NCI-H2029 treated with DMSO at 0.1 percent for 48 hours (cell line): ENCODE measurements at regions not wholly inside any gene's neighbourhood (a gene's known extent, or its start where the extent isn't known, plus 50 kb on each side); places are given as distances from the start of the nearest gene placed in this dataset.
"Not testable (repeated sequence)": the region's sequence is repeated elsewhere in the genome, so short reads cannot be mapped to it uniquely, and the experiment has no call there.

Source experiments
- DNase-seq: peaks from one replicate; lab custom pipeline; 2025; lab: John Stamatoyannopoulos, UW

DNA sequence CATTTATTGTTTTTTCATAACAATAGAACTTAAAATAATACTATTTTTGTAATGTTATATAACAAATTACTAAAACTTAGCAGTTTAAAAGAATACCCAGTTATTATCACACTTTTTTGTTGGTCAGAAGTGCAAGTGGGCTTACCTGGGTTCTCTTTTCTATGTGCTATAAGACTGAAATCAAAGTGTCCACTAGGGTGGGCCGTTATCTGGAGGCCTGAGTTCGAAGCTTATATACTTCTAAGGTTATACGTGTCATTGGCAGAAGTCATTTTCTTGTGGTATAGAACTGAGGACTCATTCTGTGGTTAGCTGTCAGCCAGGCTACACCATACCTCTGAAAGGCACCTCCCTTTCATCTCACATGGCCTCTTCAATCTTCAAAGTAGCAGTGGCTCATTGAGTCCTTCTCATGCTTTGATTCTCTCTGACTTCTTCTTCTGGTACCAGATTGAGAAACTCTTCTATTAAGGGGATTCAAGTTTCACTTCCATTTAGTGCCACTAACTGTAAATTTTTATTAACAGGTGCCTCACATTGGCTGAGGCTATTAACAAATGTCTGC lies 414.3 kb downstream of the AMY1C start:
- no peak for DNase-seq

DNA sequence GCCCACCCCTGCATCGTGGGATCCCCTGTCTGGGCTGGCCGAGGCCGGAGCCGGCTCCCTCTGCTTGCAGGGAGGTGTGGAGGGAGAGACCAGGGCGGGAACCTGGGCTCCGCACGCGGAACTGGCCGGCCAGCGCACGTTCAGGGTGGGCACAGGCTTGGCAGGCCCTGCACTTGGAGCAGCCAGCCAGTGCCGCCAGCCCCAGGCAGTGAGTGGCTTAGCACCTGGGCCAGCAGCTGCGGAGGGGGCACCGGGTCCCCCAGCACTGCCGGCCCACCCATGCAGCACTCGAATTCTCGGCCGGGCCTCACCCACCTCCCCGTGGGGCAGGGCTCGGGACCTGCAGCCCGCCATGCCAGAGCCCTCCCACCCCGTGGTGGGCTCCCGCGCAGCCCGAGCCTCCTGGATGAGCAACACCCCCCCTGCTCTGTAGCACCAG lies 422.6 kb downstream of the AMY1C start:
- no peak for DNase-seq

DNA sequence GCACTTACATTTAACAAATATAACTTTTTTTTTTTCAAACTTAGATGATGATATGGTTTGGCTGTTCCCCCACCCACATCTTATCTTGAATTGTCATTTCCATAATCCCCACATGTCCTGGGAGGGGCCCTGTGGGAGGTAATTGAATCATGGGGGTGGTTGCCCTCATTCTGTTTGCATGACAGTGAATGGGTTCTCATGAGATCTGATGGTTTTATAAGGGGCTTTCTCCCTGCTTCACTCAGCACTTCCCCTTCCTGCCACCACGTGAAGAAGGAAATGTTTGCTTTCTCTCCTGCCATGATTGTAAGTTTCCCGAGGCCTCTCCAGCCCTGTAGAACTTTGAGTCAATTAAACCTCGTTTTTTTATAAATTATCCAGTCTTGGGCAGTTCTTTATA lies 432.6 kb downstream of the AMY1C start:
- no peak for DNase-seq

DNA sequence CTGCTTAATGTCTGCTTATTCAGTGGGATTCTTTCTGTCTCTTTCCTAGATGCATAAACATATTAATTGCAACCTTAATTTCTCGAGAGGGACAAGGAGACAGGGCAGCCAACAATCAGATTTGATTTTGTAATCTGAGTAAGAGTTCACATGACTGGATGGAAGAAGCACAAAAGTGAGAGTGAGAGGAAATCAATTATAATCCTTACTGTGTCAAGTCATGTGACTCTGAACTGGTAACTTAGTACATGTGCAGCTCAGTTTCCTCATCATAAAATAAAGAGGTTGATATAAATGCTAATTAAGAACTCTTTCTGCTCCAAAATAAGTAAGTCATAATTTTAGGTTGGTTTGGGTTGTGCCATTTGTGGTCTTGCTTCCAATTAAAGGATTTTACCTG lies 439.5 kb downstream of the AMY1C start:
- no peak for DNase-seq

DNA sequence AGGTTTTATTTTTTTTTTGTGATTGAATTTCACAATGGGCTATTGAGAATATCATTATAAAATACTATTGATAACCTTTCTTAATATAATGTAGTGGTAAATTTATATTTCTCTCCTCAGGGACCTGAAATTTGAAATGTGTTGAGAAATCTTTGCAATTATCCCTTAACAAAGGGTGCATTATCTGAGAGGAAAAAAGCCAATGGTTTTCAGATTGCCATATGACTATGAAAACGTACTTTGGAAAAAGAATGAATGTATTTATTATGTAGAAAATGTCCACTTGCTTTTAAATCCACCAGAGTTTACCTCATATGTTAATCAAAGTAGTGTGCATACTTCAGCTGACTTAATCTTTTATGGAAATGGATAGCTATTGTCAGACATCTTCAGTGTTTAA lies 441.1 kb downstream of the AMY1C start:
- no peak for DNase-seq

DNA sequence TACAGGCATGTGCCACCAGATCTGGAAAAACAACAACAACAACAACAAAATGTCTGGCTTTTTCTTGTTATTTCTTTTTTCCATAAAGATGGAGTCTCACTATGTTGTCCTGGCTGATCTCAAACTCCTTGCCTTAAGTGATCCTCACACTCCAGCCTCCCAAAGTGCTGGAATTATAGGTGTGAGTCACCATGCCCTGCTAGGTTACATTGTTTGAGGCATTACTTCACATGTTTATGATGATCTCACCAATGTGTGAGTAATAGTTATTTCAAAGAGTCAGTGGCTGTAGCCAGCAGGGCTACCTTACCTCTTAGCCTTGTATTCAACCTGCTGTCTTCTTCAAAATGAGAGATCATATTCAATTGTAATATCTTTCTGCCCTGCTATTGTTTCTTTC lies 445.7 kb downstream of the AMY1C start:
- DNase-seq: no peak

DNA sequence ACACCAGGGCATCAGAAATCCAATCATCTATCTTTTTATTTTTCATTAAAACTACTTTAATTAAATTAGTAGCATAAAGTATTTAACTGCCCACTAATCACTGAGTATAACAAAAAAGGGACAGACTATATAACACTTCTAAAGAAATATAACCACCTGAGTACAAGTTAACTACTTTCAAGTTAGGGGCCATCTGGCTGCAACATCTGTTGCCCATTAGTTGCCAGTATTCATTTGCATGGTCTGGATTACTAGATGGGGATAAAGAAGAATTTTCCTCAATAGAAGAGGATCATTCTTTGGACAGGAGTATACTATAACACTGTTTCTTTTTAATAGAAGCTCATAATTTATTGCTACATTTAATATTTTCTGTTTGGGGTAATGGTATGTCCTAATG lies 446.4 kb downstream of the AMY1C start:
- no peak for DNase-seq

DNA sequence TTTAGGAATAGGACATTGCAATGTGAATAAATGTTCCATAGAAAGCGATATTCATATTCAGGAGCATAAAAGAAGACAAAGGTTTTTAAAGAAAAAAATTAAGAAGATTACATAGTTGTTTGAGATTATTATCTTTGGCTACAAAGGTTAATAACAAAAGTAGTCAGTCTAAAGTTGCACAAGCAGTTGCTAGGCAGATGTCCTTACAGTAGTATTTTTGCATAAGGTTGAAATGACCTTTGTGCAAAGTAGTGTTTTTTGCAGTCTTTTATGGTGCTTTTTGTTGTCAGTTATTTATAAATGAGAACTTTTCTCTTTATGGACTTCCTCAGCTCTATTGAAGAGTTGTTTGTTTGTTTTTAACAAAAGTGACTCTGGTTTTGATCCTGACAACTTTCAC lies 447.8 kb downstream of the AMY1C start:
- DNase-seq: no peak

DNA sequence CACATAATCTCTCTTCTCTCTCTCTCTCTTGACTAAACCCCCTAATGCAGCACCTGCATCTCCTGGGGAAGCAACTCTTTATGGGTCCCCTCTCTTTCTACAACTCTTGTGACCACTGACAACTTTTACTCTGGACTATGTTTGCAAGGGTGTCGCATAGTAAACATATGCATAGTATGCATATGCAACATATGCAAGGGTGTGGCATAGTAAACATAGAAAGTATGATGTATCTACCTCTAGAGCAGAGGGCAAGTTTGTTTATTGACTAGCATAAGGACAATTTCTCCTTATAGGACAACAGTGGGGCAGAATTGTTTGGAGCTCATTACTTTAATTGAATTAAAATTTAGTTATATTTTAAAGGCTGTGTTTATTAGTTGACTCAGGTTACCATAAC lies 462.5 kb downstream of the AMY1C start:
- DNase-seq: no peak

DNA sequence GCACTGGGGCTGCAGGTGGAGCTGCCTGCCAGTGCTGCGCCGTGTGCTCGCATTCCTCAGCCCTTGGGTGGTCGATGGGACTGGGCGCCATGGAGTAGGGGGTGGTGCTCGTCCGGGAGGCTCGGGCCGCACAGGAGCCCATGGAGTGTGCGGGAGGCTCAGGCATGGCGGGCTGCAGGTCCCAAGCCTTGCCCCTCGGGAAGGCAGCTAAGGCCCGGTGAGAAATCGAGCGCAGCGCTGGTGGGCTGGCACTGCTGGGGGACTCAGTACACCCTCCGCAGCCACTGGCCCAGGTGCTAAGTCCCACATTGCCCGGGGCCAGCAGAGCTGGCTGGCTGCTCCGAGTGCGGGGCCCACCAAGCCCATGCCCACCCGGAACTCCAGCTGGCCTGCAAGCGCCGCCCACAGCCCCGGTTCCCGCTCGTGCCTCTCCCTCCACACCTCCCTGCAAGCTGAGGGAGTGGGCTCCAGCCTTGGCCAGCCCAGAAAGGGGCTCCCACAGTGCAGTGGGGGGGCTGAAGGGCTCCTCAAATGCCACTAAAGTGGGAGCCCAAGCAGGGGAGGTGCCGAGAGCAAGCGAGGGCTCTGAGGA lies 467.8 kb downstream of the AMY1C start:
- DNase-seq: not testable (repeated sequence)

DNA sequence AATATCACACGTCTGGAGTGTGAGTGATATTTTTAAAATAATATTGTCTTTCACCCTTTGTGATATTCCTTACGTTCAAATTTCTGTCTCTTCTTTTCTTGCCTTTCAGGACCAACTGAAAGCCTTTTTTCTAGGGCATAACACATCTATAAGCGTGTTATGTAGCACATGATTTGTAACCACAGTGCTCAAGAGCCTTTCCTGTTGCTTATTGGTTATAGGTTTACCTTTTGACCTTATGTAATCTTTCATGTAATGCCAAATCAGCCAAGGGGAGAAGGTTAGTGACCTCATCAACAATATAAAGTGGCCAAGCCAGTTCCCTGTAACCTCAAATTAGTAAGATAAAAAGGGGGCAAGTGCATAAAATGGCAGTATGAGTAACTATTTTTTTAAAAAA lies 480.2 kb downstream of the AMY1C start:
- no peak for DNase-seq

DNA sequence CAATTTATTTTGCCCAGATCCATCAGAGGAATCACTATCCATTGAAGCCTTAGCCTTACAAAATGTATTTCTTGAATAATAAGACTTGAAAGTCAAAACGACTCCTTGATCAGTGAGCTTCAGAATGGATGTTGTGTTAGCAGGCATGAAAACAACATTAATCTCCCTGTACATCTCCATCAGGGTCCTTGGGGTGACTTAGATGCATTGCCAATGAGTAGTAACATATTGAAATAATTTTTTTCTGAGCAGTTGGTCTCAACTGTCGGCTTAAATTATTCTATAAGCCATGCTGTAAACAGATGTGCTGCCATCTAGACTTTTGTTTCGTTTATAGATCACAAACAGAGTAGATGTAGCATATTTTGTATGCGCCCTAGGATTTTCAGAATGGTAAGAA lies 482.0 kb downstream of the AMY1C start:
- no peak for DNase-seq

DNA sequence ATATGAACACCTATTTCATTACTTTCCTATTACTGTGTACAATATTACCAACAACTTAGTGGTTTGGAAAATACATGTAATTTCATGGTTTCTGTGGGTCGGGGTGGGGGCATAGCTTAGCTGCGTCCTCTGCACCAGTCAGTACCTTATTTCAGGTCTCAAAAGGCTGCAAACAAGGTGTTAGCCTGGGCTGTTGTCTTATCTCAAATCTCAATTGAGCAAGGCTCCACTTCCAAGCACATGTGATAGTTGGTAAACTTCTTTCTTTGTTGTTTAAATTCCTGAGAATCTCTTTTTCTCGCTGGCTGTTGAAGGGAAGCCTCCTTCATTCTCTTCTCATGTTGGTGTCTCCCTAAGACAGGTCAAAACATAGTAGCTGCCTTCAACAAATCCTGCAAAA lies 485.4 kb downstream of the AMY1C start:
- DNase-seq: no peak

DNA sequence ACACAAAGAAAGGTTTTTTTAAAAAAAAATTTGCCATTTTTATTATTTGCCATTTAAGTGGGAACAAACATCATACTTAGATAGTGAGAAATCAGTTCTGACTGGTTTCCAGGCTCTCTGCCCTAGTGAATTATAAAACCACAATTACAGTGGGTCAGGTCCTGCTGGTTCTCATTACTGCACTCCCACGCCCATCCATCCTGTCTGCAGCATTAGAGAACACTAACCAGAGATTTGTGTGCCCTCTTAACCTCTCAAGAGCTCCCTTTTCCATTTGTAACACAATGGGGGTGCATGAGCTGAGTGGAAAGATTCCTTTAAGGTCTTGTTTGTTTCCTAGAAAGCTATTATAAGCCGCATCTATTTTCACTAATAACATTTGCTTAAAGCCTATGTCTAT lies 489.3 kb downstream of the AMY1C start:
- DNase-seq: no peak

DNA sequence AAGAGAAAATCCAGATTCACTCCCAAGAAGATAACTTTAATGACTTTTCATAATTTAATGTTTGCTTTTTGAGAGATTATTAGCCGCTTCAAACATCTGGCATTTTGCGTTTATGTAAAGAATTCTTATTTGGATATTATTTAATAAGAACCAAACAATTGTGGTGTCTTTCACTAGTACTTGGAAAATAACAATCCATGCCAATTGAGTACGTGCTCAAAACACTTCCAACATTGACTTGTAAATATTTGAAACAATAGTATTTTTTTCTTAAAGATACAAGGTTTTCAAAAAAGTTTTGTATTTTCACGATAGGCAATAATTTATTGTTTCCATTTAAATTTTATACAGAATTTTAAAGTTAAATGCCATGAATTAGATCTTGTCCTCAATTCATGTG lies 498.7 kb downstream of the AMY1C start:
- DNase-seq: no peak

DNA sequence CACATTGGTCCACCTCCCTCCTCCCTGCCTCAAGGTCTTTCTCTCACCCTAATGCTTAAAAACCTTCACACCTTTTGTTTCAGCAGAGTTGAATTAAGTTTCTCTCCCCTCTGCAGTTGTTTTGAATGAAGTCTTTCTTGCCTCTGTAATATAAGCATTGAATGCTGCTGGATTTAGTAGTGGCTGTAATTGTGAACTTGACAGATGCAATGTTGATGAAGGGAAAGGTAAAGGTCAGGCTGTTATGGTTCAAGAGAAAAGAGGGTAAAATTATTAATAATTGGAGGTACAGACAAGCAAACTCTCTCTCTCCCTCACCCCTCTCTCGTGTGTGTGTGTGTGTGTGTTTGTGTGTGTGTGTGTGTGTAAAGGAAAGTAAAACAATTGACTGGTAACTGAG lies 509.8 kb downstream of the AMY1C start:
- no peak for DNase-seq

DNA sequence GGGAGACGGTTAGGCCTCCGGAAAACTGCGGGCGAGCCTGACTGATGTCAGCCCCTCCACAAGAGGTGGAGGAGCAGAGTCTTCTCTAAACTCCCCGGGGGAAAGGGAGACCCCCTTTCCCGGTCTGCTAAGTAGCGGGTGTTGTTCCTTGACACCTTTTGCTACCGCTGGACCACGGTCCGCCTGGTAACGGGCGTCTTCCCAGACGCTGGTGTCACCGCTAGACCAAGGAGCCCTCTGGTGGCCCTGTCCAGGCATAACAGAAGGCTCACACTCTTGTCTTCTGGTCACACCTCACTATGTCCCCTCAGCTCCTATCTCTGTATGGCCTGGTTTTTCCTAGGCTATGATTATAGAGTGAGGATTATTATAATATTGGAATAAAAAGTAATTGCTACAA lies 513.4 kb downstream of the AMY1C start:
- DNase-seq: not testable (repeated sequence)

DNA sequence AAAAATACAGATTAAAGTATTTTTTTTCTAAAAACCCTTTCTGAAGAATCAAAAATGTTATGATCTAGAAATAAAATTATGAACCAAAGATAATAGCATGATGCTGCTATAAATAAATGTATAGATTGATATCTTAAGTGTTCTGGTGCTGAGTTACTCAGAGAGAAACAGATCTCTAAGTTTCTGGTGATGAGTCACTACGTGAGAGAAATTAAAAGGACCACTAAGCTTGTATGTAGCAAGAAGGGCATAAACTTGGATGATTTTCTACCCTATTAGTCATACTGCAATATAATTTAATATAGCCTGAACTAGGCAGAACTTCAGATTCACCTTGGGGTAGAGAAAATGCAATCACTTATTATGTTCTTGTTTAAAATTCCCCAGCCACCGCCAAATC lies 514.8 kb downstream of the AMY1C start:
- DNase-seq: no peak

DNA sequence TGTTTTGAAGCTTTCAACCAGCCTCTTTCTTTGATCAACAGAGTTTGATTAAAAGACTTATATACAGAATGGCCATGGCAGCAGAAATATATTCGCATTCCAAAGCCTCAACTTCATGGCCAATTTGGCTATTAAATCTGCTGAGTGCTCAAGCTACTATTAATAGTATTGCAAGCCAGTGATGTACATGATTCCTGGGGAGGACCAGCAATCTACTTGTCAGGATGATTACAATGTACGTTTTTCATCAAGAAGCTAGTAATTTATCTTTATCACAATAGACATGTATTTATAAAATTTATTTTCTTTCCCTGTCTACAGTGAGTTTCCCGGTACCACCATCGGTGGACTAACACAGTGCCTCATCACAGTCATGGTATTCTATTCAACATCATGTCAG lies 515.5 kb downstream of the AMY1C start:
- no peak for DNase-seq

DNA sequence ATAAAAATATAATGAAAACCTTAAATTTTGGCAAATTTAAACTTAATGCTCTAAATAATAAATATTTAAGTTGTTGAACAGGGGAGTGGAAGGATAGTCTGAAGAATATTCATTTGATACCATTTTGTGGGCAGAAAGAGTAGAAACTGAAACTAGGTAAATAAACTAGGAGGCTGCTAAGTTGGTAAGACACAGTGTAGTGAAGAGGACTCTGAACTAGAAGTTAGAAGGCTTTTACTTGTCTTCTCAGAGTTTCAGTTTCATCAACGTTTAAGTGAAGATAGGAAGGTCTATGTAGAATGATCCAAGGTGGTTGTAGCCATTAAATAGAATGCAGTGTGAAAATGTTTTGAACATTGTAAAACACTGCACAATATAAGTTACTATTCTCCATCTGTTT lies 516.9 kb downstream of the AMY1C start:
- no peak for DNase-seq

DNA sequence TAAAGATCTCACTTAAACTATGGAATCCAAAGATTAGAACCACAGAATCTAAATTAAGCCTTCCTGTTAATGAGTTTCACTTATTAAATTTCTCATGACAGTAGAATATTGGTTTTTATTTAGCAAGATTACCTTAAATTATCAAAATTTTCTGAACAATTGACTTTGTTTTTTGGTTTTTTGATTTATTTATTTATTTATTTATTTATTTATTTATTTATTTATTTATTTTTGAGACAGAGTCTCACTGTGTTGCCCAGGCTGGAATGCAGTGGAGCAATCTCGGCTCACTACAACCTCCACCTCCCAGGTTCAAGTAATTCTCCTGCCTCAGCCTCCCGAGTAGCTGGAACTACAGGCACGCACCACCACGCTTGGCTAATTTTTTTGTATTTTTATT lies 538.6 kb downstream of the AMY1C start:
- not testable (repeated sequence) for DNase-seq

DNA sequence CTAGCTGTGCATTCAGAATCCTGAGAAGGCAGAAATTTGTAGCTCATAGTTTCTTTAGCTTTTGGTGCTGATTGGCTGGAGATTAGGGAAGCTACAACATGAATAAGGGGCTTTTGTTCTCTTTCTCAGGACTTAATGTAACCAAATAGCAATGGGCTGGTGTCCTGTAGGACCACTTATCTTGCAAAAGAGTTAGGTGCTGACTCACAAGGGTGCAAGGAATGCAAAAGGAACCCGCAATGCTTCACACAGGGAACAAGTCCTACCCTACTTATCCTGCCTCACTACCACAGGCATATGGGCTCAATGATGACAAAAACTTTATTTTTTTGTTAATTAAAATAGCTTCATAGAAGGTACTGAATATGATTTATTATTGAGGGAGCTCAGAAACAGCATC lies 541.5 kb downstream of the AMY1C start:
- DNase-seq: no peak

DNA sequence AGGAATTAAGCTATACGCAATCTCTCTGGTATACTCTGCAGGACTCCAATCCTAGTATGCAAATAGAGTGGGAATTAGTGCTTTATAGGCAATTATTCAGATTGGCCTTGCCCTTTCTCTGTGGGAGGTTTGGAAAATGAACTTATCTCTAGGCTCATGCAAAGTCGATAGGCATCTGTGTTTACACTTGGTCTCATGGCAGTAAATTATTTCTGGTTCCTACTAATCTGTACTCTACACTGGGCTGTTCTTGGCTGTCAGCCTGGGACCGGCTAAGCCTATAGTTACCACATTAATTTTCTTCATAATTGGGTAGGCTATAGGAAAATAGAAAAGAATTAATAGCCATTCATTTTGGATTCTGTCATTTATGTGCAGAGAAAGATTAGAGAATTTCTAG lies 544.6 kb downstream of the AMY1C start:
- DNase-seq: no peak

DNA sequence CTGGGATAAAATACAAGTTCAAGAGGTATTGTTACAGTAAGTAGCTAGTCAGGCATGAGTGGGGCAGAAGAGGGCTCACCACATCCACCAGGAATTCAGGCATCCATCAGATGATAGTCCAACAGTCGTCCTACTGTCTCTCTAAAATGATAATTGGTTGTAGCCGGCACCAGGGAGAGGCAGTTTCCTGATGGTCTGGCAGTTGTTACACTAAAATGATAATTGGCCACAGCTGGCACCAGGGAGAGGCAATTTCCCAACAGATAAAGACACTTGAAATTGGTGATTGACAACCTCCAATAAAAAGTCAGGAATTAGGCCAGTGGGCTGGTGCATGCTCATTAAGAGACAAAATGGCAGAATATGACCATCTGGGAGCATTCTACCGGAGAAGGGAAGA lies 545.8 kb downstream of the AMY1C start:
- DNase-seq: no peak

DNA sequence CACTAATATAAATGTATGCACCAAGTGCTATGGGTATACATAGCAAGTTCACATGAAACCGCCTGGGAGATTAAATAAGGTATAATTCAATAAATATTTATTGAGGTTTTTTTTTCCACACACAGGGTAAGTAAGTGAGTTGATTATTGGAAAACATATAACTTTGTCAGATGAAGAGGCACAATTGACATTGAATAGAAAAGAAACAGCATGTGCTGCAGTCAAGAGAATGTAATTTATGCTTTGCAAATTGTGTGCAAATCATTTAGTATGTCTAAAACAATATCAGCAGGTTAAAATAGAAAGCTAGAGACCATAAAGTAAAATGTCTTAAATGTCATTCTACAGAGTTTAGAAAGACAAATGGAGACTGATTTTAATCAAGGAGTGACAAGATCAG lies 560.0 kb downstream of the AMY1C start:
- DNase-seq: no peak
